ENCODE measurements at regions not wholly inside any gene's neighbourhood (a gene's known extent, or its start where the extent isn't known, plus 50 kb on each side); places are given as distances from the start of the nearest gene placed in this dataset.

GRCh38 chr4:110830461-110830860 lies 207.6 kb upstream of the PITX2 start:
- no peak for TF ChIP-seq EZH2 (IDR thresholded peaks at IDR 0.05)
- TF ChIP-seq POLR2AphosphoS5 (IDR thresholded peaks at IDR 0.05; ENCODE audit: borderline replicate concordance, low read depth, low read length): no peak

Data from SK-N-MC (cell line).